GM18519 (cell line): ENCODE measurements at regions not wholly inside any gene's neighbourhood (a gene's known extent, or its start where the extent isn't known, plus 50 kb on each side); places are given as distances from the start of the nearest gene placed in this dataset.
"Not testable (repeated sequence)": the region's sequence is repeated elsewhere in the genome, so short reads cannot be mapped to it uniquely, and the experiment has no call there.

ENCODE experiments used
- ATAC-seq: cut with Tn5 transposase; IDR thresholded peaks from one replicate; pipeline ENCODE4 v1.9.1; 2021; ENCODE audit warnings: mild to moderate bottlenecking, moderate library complexity; ENCODE audit not compliant: unreplicated experiment, low FRiP score

GRCh38 chr1:99062192-99062591 lies 57.5 kb upstream of the PLPPR5 start:
- peak; percentile 62 for ATAC-seq

GRCh38 chr1:99069146-99069545 lies 64.5 kb upstream of the PLPPR5 start:
- no peak for ATAC-seq

DNA sequence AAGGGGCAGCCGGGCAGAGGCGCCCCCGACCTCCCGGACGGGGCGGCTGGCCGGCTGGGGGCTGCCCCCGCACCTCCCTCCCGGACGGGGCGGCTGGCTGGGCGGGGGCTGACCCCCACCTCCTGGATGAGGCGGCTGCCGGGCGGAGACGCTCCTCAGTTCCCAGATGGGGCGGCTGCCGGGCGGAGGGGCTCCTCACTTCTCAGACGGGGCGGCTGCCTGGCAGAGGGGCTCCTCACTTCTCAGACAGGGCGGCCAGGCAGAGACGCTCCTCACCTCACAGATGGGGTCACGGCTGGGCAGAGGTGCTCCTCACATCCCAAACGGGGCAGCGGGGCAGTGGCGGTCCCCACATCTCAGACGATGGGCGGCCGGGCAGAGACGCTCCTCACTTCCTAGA lies 73.9 kb upstream of the PLPPR5 start:
- not testable (repeated sequence) for ATAC-seq

DNA sequence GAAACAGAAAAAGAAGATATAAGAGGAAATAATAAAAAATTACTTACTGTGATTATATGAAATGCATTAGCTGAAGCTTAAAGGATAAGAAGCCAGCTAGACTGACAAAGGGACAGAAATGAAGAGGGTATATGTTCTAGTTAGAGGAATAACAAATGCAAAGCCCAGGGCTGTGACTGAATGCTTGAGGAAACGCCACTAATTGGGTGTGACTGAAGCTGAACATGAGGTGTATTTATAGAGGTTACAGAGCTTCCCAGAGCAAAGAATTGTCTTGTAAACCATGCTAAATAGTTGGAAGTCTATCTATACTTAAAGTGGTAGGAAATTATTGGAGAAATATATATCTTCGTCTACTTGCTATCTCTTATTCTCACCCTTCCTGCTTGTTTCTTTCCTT lies 77.7 kb upstream of the PLPPR5 start:
- no peak for ATAC-seq

GRCh38 chr1:99083338-99083737 lies 78.7 kb upstream of the PLPPR5 start:
- no peak for ATAC-seq

- peak; percentile 89 for ATAC-seq
These were observed 79.9 kb upstream of the PLPPR5 start for GRCh38 chr1:99084562-99084961.

GRCh38 chr1:99086057-99086456 lies 81.4 kb upstream of the PLPPR5 start:
- no peak for ATAC-seq

- ATAC-seq: no peak
These were observed 93.9 kb upstream of the PLPPR5 start for GRCh38 chr1:99098589-99098988.

- ATAC-seq: no peak
These were observed 101.6 kb upstream of the PLPPR5 start for GRCh38 chr1:99106274-99106673.

DNA sequence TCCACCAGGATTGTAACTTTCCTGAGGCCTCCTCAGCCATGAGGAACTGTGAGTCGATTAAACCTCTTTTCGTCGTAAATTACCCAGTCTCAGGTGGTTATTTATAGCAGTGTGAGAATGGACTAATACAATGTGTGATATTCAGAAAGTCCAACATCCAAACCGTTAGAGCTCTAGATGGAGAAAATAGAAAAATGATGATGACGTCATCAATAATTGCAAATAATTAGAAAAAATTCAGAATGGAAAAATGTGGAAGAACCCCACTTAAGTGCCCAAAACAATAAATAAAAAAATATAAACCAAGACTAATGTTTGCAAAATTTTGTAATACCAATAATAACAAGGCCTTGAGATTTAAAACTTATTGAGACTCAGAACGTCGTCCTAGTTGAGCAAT lies 103.0 kb upstream of the PLPPR5 start:
- ATAC-seq: no peak

DNA sequence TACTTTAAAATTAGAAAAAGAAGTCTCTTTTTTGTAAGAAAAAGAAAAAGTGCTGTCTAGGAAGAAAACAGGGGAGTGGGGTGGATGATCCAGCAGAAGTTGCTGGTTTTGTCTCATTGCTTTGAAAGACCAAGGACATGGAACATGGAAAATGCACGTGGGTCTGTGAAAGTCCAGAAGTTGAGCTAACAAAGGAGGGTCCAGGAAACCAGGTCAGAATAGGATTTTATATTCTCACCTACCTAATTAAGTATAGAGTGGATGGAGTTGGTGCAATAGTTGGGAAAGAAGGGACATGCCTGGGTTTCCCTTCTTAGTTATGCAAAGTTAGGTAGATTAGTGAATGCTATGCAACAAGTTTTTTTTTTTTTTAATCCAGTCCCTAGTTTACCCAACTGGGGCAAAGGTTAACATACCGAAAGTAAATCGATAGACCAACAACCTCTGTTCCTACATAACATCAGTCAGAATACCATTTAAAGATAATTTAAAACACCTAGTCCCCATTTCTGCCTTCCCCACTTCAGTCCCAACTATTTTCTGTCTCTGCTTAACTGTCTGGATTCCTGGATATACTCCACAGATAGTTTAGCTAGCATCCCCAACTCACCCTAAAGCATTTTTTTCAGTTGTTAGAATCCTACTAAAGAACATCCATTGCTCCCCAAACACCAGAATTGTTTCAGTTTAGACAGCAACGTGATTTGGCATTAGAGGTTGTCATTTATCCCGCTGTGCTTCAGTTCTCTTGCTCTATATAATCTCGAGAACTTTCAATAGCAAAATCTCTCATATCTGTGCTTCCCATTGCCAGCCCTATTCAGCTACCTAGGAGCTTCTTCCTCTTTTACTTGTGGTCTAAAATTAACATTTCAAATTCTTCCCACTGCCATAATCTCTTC lies 105.7 kb upstream of the PLPPR5 start:
- no peak for ATAC-seq

DNA sequence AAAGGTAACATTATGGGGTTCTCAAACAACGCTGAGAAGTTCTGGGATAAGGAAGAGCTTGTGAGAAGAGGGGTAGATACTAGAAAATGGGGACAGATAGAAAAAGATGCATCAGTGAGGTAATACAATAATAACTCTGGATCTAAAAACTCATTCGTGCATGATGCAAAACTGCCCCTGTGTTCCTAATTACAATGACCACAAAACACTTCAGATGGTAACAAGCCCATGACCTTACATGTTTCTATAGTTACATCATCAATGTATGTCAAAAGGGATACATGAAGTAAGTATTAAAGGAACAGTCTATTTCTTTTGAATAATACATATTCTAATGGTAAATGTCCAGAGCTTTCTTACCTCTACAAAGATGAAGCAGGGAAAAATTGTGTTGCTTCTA lies 110.6 kb upstream of the PLPPR5 start:
- ATAC-seq: no peak

DNA sequence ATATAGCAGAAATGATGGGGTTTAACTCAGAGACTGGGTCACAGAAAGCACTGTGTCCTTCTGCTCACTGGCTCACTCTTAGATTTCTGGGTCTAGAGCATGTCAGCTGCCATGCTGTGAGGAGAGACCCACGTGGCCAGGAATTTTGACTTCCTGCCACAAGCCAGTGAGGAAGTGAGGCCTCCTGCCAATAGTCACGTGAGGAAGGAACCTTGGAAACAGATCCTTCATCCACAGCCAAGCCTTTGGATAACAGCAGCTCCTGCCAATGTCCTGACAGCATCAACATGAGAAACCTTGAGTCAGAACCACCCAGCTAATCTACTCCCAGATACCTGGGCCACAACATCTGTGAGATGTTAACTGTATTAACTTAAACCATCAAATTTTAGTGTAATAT lies 114.5 kb upstream of the PLPPR5 start:
- ATAC-seq: no peak

DNA sequence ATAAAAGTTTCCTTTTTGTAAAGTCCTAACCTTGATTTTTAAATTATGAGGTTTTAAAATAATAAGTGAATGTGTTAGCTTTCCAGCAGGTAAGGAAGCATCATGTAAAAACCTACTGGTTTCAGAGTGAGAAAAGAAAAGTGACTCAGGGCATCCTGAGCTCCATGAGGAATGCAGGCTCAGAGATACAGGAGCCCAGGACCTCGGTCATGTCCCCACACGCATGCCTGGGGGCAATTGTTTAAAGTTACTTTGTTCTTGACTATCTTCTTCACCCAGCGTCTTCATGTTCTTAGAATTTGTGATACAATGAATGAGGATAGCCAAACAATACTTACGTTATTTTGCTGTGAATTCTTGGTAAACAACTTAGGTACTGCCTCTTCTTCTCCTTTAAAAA lies 117.4 kb upstream of the PLPPR5 start:
- ATAC-seq: no peak

GRCh38 chr1:99123936-99124335 lies 119.3 kb upstream of the PLPPR5 start:
- ATAC-seq: no peak

GRCh38 chr1:99131546-99131945 lies 126.9 kb upstream of the PLPPR5 start:
- no peak for ATAC-seq

- no peak for ATAC-seq
These were observed 129.3 kb upstream of the PLPPR5 start for GRCh38 chr1:99133756-99134500.

DNA sequence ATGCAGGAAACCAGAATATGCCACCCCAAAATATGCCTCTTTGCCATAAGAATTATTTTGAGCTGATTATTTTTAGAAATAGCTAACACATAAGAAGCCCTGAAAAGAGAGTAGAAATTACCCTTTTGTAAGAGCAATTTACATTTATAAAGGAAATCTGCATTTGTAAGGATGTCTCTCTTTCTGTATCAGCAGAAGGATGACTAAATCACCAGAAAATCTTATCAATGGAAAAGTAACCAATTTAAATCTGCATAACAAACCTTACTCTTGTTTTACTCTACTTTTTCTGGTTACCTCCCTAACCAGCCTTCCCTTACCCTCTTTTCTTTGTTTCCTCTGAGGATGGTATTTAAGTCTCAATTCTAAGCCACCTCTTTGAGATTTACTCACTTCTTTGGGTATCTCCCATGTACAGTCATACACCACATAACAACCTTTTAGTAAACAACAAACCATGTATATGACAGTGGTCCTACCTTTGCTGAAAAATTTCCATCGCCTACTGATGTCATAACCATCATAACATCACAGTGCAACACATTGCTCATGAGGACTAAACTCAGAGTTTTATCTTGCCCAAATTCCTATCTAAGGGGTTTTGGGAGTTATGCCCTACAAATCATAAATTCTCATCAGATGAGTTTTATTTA lies 126.6 kb upstream of the PLPPR4 start:
- no peak for ATAC-seq

DNA sequence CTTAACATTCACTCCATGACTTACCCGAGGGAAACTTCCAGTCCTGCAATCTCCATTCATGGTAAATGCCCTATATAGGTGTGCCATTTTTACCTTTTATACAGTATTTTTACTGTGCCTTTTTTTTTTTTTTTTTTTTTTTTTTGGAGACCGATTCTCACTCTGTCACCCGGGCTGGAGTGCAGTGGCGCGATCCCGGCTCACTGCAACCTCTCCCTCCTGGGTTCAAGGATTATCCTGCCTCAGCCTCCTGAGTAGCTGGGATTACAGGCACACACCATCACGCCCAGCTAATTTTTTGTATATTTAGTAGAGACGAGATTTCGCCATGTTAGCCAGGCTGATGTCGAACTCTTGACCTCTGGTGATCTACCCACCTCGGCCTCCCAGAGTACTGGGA lies 124.4 kb upstream of the PLPPR4 start:
- ATAC-seq: no peak

DNA sequence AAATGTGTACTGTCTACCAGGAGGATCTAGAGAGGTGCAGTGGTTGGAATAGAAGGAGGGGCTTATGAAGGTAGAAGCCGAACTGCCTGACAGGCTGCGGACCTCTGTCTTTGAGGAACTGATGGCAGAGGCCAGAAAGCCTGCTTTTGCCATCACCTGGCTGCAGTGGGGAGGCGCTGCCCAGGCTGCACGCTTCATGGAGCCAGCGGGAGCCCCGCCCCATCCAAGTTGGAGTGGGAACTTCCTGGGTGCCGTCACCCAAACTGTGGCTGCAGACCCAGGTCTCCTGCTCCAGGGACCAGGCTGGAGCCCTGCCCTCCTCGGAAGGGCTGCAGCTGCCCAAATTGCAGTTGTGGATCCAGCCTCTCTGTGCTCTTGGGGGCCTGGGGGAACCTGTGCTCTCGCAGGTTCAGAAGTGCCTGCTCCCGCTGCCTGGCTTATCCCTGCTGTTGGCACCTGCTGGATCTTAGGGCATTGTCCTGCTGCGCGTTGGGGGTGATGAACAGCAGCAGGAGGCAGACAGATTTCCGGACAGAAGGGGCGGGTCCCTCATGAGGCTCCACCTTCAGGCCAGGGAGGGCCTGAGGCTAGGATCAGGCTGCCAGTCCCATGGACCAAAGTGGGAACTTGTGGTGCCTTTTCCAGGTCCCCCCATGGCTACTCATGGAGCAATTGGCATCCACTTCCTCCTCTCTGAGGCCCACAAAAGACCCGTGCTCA lies 118.0 kb upstream of the PLPPR4 start:
- ATAC-seq: no peak

- ATAC-seq: no peak
These were observed 114.3 kb upstream of the PLPPR4 start for GRCh38 chr1:99149952-99150351.
